Activated CD4-positive, alpha-beta T cell treated with anti-CD3 and anti-CD28 coated beads, Interleukin-2, amount 50 U/mL, for 24 hours (primary cell): ENCODE measurements at regions not wholly inside any gene's neighbourhood (a gene's known extent, or its start where the extent isn't known, plus 50 kb on each side); places are given as distances from the start of the nearest gene placed in this dataset.
"Not testable (repeated sequence)": the region's sequence is repeated elsewhere in the genome, so short reads cannot be mapped to it uniquely, and the experiment has no call there.

Experiments used
- DNase-seq, 2 donors: peaks; one replicate each; pipeline ENCODE4 v3.0.0-alpha.2; 2020; ENCODE audit warnings: low read depth in 1 of 2, low spot score in 1 of 2

- DNase-seq, result not testable (repeated sequence)
Measured at GRCh38 chr4:27075603-27076002, 215.0 kb downstream of the STIM2 start.

GRCh38 chr4:27078934-27079455 lies 218.4 kb downstream of the STIM2 start:
- no peak for DNase-seq

DNA sequence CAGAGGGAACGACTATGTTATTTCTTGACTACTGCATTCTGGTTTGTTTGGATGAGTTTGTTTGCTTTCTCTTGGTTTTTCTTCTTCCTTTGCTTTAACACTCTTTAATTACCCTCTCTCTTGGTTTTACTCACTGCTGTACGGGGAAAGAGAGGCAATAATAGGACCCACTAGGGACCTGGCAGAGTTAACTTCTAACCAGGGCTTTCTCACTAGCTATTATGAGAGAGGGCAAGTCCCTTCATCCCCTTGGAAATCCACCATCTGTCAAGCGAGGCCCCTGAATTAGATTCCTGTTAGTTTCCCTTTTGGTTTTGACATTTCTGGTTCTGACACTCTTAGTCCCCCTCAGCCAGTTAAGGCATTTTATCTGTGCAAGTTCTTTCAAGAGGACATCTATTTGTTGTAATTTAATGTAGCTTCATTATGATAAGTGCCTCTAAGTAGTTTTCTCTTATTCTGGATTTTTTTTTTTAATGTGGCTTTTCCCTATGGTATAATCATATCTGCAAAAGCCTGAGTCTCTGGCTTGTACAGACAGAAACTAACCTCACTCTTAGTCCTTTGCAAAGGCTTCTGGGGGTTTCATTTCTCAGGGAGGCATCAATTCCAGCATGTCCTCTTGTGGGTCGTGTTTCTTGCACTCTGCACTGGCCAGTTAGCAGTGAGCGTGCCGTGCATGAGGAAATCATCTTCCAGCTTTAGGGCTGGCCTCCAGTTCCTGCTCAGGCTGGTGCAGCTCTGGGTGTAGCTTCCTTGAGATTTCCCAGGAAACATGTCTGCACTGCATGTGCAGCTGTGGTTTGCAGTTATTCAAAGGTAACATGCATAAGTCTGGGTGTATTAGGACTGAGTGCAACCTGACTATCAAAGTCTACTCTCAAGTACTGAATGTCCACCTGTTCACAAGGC lies 221.3 kb downstream of the STIM2 start:
- DNase-seq, result no peak

DNA sequence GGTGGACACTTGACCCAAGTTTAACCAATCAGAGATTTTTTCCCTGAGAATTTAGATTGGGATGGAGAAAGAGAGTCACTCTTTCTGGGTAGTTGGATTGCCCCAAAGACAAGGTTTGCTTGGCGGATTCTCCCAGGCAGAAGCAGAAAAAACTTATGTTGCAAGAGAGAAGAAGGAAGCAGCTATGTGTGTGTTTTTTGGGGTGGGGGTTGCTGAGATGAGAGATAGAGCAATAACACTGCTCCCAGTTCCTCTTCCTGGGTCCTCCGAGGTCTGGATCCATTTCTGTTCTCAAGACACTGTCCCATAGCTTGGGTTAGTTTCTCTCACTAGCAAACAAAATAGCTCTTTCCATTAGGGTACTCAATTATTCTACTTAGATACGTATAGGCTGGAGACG lies 222.1 kb downstream of the STIM2 start:
- DNase-seq, result no peak

GRCh38 chr4:27084685-27085361 lies 224.2 kb downstream of the STIM2 start:
- no peak for DNase-seq

DNA sequence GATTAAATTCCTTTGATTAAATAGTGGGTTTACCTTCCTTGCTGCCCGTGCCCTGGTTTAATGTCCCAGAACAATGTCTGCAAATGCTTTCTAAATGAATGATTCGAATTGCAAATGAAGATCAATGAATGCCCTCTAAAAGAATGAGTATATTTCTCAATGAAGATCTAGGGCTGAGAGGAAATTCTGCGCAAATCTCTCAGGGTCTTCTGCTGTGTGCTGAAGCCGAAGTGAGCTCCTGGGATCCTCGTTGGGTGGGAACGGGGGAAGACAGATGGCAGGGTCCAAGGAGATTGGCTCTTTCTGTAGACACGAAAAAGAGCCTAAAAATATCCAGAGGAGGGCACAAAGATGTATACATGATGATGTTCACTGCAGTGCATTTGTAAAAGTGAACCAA lies 224.8 kb downstream of the STIM2 start:
- no peak for DNase-seq

DNA sequence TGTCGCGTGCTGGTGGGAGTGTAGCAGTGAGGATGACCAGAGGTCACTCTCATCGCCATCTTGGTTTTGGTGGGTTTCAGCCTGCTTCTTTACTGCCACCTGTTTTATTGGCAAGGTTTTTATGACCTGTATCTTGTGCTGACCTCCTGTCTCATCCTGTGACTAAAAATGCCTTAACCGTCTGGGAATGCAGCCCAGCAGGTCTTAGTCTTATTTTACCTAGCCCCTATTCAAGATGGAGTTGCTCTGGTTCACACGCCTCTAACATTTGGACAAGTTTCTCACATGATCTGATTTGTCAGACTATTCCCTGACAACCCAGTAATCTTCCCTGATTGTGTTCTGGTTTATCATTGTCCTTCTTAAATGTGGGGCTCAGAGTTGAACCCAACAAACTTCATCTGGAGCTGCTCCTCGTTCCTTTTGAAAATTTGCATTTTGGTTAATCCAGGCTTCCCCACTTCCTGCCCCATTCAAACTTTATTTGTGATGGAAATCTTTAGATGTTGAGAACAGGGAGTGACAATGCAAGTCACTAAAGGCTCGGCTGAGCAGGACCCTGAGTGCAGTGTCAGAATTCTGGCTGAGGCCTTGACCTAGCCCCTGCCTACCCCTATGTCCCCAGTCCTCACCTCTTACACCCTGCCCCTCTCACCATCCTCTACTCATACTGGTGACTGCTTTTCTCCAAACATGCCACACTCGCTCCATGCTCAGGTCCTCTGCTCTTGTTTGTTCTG lies 226.8 kb downstream of the STIM2 start:
- DNase-seq, result no peak

GRCh38 chr4:27088491-27088890 lies 227.8 kb downstream of the STIM2 start:
- DNase-seq, result no peak

DNA sequence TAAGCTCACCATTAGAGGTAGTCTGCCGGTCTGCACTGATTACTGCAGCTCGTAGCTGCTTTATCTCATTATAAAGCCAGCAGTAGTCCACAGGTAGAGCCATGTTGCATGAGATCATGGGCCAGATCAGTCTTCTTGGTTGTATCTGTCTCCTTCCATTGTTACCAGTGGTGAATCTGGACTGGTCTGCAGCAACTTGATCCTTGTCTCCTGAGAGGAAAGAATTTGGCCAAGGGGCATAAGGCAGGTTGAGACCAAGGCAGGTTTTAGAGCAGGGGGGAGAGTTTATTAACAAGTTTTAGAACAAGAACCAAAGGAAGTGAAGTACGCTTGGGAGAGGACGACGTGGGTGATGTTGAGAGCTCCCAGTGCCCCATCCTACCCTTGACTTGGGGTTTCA lies 228.5 kb downstream of the STIM2 start:
- DNase-seq, result no peak

DNA sequence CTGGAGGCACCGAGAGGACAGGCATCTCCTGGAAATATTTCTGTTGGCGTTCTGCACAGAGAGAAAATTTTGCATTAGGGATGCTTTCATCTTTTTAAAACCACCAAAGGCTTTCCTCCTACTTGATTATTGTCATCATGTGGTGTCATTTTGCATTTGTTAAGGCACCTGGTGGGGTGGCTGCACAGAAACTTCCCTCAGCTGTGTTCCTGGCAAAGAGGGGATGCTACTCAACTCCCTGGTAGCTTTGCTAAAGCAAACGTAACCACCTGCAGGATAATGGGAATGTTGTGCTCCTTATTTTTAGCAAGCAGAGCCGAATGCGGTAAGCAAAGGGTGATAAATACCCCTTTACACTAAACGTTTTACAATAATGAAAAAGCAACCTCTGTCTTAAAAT lies 229.8 kb downstream of the STIM2 start:
- DNase-seq, result no peak

DNA sequence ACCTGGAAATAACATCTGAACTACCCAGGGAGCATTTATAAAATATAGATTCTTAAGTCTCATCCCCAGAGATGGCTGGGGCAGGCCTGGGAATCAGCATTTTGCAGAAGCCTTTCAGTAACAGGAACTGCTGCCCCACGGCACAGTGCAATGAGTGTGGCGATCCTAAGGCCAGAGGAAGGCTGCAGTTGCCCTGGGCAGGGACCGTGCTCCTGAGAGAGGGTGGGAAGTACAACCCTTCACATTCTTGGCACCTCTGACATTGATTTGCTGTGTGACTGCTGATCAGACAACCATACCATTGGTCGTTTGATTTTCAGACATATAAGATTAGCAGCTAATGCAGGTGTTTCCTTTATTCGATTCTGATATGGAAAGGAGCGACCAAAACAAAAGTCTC lies 233.6 kb downstream of the STIM2 start:
- DNase-seq, result no peak

DNA sequence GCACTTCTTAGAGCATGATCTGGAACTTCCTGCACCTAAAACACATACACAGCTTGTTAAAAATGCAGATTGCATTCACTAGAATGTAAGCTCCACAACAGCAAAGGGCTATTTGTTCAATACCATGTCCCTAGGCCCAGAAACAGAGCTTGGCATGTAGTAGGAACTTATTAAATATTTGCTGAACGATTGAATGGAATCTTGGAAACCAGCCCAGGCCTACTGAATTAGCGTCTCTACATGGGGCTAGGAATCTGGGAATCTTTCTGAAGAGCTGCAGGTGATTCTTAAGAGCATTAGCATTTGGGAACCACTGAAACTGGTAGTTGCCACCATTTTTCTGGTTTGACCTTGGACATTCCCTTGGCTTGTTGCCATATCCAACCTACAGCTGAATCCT lies 234.1 kb downstream of the STIM2 start:
- DNase-seq, result no peak

DNA sequence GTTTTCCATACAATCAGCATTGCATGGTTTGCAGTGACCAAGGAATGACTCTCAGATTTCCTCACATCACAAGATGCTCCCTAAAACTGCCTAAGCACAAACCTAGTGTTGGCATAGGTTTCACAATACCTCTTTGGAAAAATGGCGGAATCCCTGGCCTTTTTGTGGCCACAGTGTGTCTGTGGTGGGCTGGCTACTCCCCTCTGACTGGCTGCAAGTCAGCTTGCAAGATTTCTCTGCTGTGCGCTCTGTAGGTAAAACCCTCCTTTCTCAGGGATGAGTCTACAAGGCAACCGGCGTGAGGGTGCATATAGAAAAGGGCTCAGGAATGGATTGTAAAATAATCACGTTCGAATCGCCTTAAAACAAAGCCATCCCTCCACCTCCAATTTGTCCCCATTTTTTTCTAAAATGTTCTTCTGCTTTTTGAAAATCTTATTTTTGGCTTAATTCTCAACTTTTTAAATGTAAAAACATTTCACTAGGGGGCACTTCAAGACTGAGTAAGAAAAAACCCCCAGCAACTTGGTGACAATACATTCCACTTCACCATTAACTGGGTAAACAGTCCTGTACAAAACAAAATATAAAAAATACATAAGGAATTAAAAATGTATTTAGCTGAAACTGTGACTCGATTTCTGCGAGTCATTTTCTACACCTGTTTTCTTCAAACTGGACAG lies 235.6 kb downstream of the STIM2 start:
- no peak for DNase-seq

GRCh38 chr4:27098034-27098433 lies 237.4 kb downstream of the STIM2 start:
- no peak for DNase-seq

DNA sequence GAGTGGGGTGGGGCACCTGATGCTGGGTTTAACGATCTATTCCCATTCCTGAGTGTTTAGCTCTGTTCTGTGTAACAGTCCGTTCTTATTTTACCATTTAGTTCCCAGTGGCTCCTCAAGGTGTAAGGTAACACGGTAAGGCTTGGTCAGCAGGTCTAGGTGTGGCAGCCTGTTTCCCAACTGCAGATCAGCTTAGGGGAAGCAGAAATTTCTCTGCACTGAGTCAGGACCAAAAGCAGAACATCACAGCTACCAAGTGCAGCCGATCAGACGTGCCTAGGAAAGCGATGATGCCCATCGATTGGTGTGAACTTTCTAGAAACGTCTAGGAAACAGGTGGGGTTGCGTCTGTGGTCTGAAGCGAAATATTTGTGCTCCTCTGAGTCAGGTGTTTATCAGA lies 240.1 kb downstream of the STIM2 start:
- no peak for DNase-seq

- no peak for DNase-seq
Measured at GRCh38 chr4:27101126-27101525, 240.5 kb downstream of the STIM2 start.

GRCh38 chr4:27101561-27101960 lies 240.9 kb downstream of the STIM2 start:
- DNase-seq, result no peak

GRCh38 chr4:27111627-27112026 lies 251.0 kb downstream of the STIM2 start:
- no peak for DNase-seq

DNA sequence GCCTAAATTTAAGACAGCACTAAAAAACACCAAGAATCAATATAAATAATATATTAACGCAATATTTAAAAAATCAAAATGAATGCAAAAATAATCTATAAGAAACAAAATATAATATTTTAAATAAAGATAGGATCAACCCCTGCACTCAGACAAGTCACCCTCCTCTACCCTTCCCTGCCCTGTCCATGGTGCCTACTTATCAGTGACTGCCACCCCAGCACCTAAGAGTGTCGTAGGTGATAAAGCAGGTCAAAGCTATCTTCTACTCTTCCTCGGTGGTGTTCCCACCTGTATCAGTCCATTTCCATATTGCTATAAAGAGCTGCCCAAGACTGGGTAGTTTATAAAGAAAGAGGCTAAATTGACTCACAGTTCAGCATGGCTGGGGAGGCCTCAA lies 251.9 kb downstream of the STIM2 start:
- no peak for DNase-seq

DNA sequence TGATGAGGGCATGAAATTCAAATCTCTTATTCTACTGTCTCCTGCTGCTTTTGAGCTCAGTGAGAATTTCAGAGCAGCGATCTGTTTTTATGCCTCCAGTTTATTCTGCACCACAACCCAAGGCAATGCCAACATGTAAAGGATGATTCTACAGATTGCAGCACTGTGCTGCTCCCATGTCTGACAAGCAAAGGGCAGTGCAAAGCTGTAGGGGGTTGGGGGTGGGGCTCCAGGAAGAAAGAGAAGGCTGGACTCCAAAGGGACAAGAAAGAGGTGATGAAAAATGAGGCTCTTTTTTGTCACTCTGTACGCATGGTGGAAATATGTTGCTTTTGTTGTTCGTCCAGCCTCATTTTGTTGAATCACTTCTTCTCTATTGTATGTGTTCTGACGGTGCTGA lies 254.6 kb downstream of the STIM2 start:
- no peak for DNase-seq

DNA sequence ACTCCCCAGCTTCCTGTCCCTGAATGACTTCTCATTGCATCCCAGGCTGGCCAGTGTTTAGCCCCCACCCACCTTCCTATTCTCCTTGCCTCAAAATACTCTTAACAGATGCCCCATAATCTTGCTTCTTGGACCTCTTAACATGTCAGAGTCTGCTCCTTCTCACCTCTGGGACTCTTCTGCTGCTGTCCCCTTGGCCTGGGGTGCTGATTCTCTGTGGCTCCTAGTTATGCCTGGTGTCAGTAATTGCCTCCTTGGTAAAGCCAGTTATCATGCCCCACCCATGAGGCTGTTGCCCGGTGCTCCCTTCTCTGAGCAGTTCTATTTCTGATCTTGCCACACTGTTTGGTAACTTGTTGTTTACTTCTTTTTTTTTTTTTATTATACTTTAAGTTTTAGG lies 256.8 kb downstream of the STIM2 start:
- no peak for DNase-seq
